BJ (cell line): ENCODE measurements at regions not wholly inside any gene's neighbourhood (a gene's known extent, or its start where the extent isn't known, plus 50 kb on each side); places are given as distances from the start of the nearest gene placed in this dataset.
"Not testable (repeated sequence)": the region's sequence is repeated elsewhere in the genome, so short reads cannot be mapped to it uniquely, and the experiment has no call there.

Experiments used
- CTCF ChIA-PET: fragments of 350-600 bp; formaldehyde crosslinking; extraction: SDS; loops from one replicate; lab custom pipeline; 2021; ENCODE audit warnings: antibody characterized with exemption, inconsistent platforms; lab: Yijun Ruan, JAX
- POLR2A ChIA-PET: fragments of 300-600 bp; sonication (Branson Sonifier 250); formaldehyde crosslinking; extraction: SDS; loops from one replicate; lab custom pipeline; 2021; ENCODE audit warnings: antibody characterized with exemption; lab: Charles Lee
- DNase-seq: peaks from one replicate; pipeline ENCODE4 v3.0.0-alpha.2; 2011; ENCODE audit warnings: low read depth
- H3K27me3 ChIP-seq: 2 replicates; pipeline ENCODE4 v1.6.0; 2011; ENCODE audit warnings: low read length; ENCODE audit not compliant: control insufficient read depth, insufficient read depth
- H3K36me3 ChIP-seq: 2 replicates; pipeline ENCODE4 v1.5.1; 2011; ENCODE audit warnings: low read length; ENCODE audit not compliant: control insufficient read depth, insufficient read depth
- H3K4me3 ChIP-seq: 2 replicates; pipeline ENCODE4 v1.5.1; 2011; ENCODE audit warnings: low read depth, mild to moderate bottlenecking, control low read depth, low read length
- TF ChIP-seq, protein P1 (sequence below): IDR thresholded peaks from 2 replicates; pipeline ENCODE4 v1.5.1; 2011; ENCODE audit warnings: low read depth, mild to moderate bottlenecking, control low read depth, inconsistent platforms, low read length, moderate library complexity; ENCODE audit not compliant: insufficient read depth

GRCh38 chr18:22293417-22293816 is 124.0 kb downstream of the GATA6 start:
- TF ChIP-seq, protein P1, sequence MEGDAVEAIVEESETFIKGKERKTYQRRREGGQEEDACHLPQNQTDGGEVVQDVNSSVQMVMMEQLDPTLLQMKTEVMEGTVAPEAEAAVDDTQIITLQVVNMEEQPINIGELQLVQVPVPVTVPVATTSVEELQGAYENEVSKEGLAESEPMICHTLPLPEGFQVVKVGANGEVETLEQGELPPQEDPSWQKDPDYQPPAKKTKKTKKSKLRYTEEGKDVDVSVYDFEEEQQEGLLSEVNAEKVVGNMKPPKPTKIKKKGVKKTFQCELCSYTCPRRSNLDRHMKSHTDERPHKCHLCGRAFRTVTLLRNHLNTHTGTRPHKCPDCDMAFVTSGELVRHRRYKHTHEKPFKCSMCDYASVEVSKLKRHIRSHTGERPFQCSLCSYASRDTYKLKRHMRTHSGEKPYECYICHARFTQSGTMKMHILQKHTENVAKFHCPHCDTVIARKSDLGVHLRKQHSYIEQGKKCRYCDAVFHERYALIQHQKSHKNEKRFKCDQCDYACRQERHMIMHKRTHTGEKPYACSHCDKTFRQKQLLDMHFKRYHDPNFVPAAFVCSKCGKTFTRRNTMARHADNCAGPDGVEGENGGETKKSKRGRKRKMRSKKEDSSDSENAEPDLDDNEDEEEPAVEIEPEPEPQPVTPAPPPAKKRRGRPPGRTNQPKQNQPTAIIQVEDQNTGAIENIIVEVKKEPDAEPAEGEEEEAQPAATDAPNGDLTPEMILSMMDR, result no peak
- POLR2A ChIA-PET, result no interaction called here
- DNase-seq, result no peak
- no peak overlapping the region for H3K4me3 ChIP-seq
- H3K36me3 ChIP-seq, result no peaks in the 10 kb centered on the region
- no peaks in the 10 kb centered on the region; the same call in none of the 2 replicates for H3K27me3 ChIP-seq
- CTCF ChIA-PET, result no interaction called here

DNA sequence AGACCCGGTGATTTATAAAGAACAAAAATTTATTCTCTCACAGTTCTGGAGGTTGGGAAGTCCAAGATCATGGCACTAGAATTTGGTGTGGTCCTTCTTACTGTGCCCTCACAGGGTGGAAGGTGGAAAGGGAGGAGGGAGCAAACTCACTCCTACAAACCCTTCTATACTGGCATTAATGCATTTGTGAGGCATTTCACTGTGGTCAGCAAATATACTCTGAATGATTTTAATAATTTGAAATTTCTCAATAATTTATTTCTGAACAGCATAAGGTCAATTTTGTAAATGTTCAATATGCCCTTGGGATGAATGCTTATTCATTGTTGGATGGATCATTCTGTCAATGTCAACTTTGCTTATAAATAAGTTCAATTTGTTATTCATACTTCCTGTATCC is 120.6 kb downstream of the GATA6 start:
- ChIA-PET CTCF (no interaction called here), POLR2A (no interaction called here)
- TF ChIP-seq, protein P1, result no peak
- no peak for DNase-seq
- Histone ChIP-seq H3K27me3 (no peaks in the 10 kb centered on the region; the same call in 1 of the 2 replicates), H3K36me3 (no peaks in the 10 kb centered on the region), H3K4me3 (no peak overlapping the region)

DNA sequence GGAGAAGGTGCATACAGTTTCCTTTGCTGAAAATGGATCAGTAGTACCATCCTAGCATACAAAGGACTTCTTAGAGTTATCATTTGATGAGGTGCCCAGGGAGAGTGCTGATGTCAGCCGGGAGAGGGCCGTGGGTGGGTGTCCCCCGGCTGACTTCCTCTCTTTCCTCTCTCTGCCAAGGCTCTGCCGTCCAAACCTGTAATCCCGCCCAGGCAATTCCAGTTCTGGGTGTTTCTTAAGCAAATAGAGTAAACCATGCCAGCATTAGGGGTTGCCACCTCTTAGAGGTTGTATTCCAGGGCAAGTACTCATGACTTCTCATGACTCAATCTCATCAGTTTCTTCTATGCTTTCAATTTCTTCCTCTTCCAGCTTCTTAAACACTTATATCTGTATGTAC is 117.2 kb downstream of the GATA6 start:
- DNase-seq, result no peak
- POLR2A ChIA-PET, result no interaction called here

GRCh38 chr18:22285361-22286140 is 116.2 kb downstream of the GATA6 start:
- POLR2A ChIA-PET, result no interaction called here
- TF ChIP-seq, protein P1, result no peak
- Histone ChIP-seq H3K4me3 (no peak overlapping the region), H3K27me3 (no peaks in the 10 kb centered on the region; the same call in 1 of the 2 replicates), H3K36me3 (no peaks in the 10 kb centered on the region)
- CTCF ChIA-PET, result no interaction called here
- no peak for DNase-seq

More for the DNA sequence above, 117.2 kb downstream of the GATA6 start:
- Histone ChIP-seq H3K36me3 (no peaks in the 10 kb centered on the region), H3K4me3 (no peak overlapping the region), H3K27me3 (no peaks in the 10 kb centered on the region; the same call in 1 of the 2 replicates)
- CTCF ChIA-PET, result no interaction called here
- TF ChIP-seq, protein P1, result no peak

DNA sequence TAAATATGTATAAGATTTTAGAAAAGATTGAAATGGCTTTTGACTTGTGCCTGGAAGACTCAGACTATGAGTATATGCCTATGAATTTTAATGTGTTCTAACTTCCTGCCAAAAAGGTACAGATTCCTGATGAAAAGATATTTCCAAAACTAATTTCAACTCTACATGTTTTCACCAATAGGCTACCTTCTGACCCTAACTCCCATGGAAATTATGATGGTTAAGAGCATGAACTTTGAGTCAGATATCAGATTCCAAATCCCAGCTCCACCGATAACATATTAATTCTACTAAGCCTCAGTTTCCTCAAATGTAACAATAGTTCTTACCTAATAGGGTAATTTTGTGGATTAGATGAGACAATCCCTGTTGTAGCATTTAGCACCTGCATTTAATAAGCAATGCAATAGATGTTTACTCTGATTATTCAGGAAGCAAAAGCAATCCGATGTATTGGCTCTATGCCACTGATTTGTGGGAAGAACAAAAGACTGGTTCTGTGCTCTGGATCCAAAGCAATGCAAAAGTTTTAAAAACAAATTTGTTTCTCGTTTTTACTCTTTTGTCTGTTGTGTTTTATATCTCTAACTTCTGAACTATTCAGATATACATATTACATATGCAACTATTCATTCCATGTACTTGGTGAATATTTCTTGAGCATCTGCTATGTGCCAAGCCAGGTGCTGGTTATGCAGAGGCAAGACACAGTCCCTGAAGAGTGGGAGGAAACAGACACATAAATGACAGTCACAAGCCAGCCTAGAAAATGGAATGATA is 115.4 kb downstream of the GATA6 start:
- Histone ChIP-seq H3K4me3 (no peak overlapping the region), H3K27me3 (no peaks in the 10 kb centered on the region; the same call in 1 of the 2 replicates), H3K36me3 (no peaks in the 10 kb centered on the region)
- CTCF ChIA-PET, result no interaction called here
- TF ChIP-seq, protein P1, result no peak
- DNase-seq, result no peak
- POLR2A ChIA-PET, result no interaction called here

DNA sequence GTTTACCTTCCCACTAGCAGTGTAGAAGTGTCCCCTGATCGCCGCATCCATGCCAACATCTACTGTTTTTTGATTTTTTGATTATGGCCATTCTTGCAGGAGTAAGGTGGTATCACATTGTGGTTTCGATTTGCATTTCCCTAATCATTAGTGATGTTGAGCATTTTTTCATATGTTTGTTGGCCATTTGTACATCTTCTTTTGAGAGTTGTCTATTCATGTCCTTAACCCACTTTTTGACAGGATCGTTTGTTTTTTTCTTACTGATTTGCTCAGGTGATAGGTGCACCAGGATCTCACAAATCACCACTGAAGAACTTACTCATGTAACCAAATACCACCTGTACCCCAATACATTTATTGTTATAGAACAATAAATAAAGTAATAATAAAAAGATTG is 114.5 kb downstream of the GATA6 start:
- DNase-seq, POLR2A ChIA-PET, H3K36me3 ChIP-seq, CTCF ChIA-PET, H3K4me3 ChIP-seq, H3K27me3 ChIP-seq: not testable (repeated sequence)
